HTR-8/SVneo (cell line): ENCODE measurements at regions not wholly inside any gene's neighbourhood (a gene's known extent, or its start where the extent isn't known, plus 50 kb on each side); places are given as distances from the start of the nearest gene placed in this dataset.
A peak's percentile ranks its signal among the peaks of the same experiment; 100 is the strongest.
"Not testable (repeated sequence)": the region's sequence is repeated elsewhere in the genome, so short reads cannot be mapped to it uniquely, and the experiment has no call there.

Source experiments
- DNase-seq: peaks from one replicate; pipeline ENCODE4 v3.0.0; 2011; ENCODE audit warnings: low spot score, mixed read lengths; ENCODE audit not compliant: insufficient read length
- FAIRE-seq: peaks from 2 replicates; lab custom pipeline; 2011; peaks lifted over from hg19 to GRCh38; lab: Jason Lieb, UNC

DNA sequence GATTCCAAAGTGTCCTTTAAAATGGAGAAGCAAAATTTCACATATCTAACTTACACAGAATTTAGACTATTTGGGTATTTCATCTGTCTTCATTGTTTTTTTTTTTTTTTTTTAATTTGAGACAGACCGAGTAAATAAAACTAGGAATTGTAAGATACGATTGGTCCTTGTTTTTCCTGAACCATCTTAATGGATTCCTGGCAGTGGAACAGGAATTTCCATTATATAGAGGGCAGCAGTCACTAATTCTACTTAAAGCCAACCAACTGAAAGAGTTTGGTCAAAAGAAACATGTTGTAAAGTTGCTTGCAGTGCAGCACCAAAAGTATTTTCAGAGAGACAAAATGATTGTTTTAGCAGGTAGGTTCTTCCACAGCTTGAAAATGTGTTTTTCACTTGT, 72.5 kb upstream of the HGF start:
- no peak for DNase-seq
- no peak for FAIRE-seq

DNA sequence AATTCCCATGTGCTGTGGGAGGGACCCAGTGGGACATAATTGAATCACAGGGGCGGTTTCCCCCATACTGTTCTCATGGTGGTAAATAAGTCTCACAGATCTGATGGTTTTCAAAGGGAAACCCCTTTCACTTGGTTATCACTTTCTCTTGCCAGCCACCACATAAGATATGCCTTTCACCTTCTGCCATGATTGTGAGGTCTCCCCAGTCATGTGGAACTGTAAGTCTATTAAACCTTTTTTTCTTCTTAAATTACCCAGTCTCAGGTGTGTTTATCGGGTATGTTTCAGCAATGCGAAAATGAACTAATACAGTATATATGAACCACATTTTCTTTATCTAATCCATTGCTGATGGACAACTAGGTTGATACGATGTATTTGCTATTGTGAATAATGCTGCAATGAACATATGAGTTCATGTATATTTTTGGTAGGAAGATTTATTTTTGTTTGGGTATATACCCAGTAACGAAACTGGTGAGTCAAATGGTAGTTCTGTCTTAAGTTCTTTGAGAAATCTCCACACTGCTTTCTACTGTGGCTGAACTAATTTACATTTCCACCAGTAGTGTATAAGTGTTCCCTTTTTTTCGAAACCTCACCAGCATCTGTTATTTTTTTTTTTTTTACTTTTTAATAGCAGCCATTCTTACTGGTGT, 70.0 kb upstream of the HGF start:
- FAIRE-seq, result no peak
- no peak for DNase-seq

DNA sequence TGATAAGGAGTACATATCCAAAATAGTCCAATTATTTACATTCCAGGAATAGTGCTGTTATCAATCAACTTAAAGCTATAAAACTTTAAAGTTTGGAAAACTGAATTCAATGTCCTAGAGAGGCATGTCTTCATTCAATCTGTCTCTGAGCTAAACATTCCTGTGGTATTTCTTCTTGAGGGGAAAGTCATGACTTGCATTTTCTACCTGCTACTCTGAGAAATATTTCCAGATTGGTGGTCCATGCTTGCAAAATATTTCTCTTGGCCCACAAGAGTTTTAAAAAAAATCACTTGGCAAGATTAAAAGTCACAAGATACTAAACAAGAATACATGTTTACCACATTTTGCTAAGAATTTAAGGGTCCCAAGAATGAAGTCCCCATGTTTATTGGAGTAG, 63.6 kb upstream of the HGF start:
- DNase-seq (peak; percentile 5), FAIRE-seq (no peak)

GRCh38 chr7:81831883-81832282, 62.0 kb upstream of the HGF start:
- no peak for DNase-seq
- FAIRE-seq, result no peak

DNA sequence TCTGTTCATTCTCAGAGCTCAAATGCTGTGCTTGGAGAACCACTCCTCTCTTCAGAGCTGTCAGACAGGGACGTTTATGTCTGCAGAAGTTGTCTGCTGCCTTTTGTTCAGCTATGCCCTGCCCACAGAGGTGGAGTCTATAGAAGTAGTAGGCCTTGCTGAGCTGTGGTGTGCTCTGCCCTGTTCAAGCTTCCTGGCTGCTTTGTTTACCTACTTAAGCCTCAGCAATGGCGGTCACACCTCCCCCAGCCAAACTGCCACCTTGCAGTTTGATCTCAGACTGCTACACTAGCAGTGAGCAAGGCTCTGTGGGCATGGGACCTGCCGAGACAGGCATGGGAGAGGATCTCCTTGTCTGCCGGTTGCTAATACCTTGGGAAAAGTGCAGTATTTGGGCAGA, 59.7 kb upstream of the HGF start:
- DNase-seq, FAIRE-seq: not testable (repeated sequence)

DNA sequence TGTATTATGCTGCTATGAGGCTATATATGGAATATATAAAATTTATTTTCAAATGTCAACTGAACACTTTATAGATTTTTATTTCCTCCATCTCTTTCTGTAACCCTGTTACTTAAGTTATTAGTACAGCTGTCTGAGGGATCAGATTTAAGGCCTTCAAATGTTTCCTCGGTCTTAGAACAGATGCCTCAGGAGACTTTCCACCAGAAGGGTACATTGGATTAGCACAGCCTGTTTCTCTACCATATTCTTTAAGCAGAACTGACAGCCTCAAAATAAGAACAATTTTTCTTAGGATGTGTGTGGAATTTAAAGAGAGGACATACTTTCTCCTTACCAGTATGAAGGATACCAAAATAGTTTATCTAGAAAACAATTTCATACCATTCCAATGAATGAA, 53.0 kb upstream of the HGF start:
- FAIRE-seq, result no peak

DNA sequence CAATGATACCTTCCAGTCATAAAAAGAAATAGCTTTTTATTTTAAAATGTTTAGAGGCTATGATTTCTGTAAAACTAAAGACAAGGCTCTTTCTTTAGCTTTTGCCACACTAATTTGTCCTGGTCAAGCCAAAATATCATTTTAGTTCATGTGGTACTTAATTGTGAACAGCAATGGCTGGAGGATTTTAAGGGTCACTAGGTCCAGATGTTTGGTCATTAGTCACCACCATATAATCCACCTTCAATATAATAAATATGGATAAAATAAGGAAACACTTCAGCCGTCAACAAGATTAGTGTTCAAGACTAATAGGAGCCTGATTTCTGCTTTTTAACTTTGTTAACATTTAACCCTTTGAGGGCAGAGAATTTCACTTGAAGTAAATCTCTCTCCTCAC, 50.0 kb upstream of the HGF start:
- FAIRE-seq, result no peak
- DNase-seq, result no peak

More for the DNA sequence above, 53.0 kb upstream of the HGF start:
- DNase-seq, result no peak
